ENCODE measurements at regions not wholly inside any gene's neighbourhood (a gene's known extent, or its start where the extent isn't known, plus 50 kb on each side); places are given as distances from the start of the nearest gene placed in this dataset.

DNA sequence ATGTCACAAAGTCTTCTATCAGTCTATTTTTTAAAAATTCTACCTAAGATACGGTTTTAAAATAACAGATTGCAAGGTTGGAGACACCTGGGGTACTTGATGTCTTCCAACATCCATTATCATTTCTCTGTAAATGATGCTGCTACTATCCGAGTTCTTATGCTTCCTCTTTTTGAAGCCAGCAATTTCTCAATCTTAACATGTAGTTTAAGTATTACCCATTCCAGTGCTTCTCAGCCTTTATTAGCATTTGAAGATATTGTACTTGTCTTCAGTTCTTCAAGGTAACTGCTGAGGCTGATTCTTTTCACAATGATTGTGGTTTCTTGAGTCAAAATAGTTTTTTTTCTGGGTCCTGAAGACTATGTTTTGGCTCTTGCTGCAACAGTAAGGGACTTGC lies 96.4 kb upstream of the SELENOP start:
- no peak overlapping the region for H3K27ac ChIP-seq
- no peaks in the 10 kb centered on the region for H3K79me2 ChIP-seq
- H3K4me3 ChIP-seq (ENCODE audit: low read depth, low read length) = peak overlapping the region; percentile 82
- peak overlapping the region; percentile 77 for H2AFZ ChIP-seq
- no peaks in the 10 kb centered on the region for H3K36me3 ChIP-seq (ENCODE audit: control insufficient read depth, insufficient read depth, low read length)
- H3K9me3 ChIP-seq (ENCODE audit: control insufficient read depth, low read length) = no peaks in the 10 kb centered on the region
- no peaks in the 10 kb centered on the region for H3K27me3 ChIP-seq (ENCODE audit: control insufficient read depth, insufficient read depth, low read length)
- H3K4me2 ChIP-seq (ENCODE audit: low read length) = peak overlapping the region; percentile 96
- no peak overlapping the region for H3K9ac ChIP-seq
- no peak for TF ChIP-seq CTCF (IDR thresholded peaks at IDR 0.05)
- H3K4me1 ChIP-seq = no peaks in the 10 kb centered on the region

GRCh38 chr5:42905827-42906226 lies 94.1 kb upstream of the SELENOP start:
- H3K4me3 ChIP-seq (ENCODE audit: low read depth, low read length) = no peak overlapping the region
- no peak overlapping the region for H3K9ac ChIP-seq
- H3K27ac ChIP-seq = no peak overlapping the region
- H3K79me2 ChIP-seq = no peaks in the 10 kb centered on the region
- H3K4me1 ChIP-seq = no peaks in the 10 kb centered on the region
- no peaks in the 10 kb centered on the region for H3K9me3 ChIP-seq (ENCODE audit: control insufficient read depth, low read length)
- TF ChIP-seq CTCF (IDR thresholded peaks at IDR 0.05) = no peak
- no peaks in the 10 kb centered on the region for H3K27me3 ChIP-seq (ENCODE audit: control insufficient read depth, insufficient read depth, low read length)
- no peak overlapping the region for H3K4me2 ChIP-seq (ENCODE audit: low read length)
- H3K36me3 ChIP-seq (ENCODE audit: control insufficient read depth, insufficient read depth, low read length) = no peaks in the 10 kb centered on the region
- H2AFZ ChIP-seq = no peak overlapping the region

- Histone ChIP-seq H3K27me3 (ENCODE audit: control insufficient read depth, insufficient read depth, low read length) (no peaks in the 10 kb centered on the region), H3K79me2 (no peaks in the 10 kb centered on the region), H3K4me3 (ENCODE audit: low read depth, low read length) (no peak overlapping the region), H3K9me3 (ENCODE audit: control insufficient read depth, low read length) (no peaks in the 10 kb centered on the region), H3K9ac (no peak overlapping the region), H3K4me2 (ENCODE audit: low read length) (no peak overlapping the region), H3K36me3 (ENCODE audit: control insufficient read depth, insufficient read depth, low read length) (no peaks in the 10 kb centered on the region), H3K4me1 (no peaks in the 10 kb centered on the region), H3K27ac (no peak overlapping the region), H2AFZ (no peak overlapping the region)
- TF ChIP-seq CTCF (IDR thresholded peaks at IDR 0.05) = no peak
Measured at GRCh38 chr5:42900734-42901133, 89.0 kb upstream of the SELENOP start.

- Histone ChIP-seq H3K4me2 (ENCODE audit: low read length) (no peak overlapping the region), H3K36me3 (ENCODE audit: control insufficient read depth, insufficient read depth, low read length) (no peaks in the 10 kb centered on the region), H3K9ac (no peak overlapping the region), H3K27me3 (ENCODE audit: control insufficient read depth, insufficient read depth, low read length) (no peaks in the 10 kb centered on the region), H3K4me3 (ENCODE audit: low read depth, low read length) (no peak overlapping the region), H3K79me2 (no peaks in the 10 kb centered on the region), H3K4me1 (no peaks in the 10 kb centered on the region), H2AFZ (no peak overlapping the region), H3K27ac (no peak overlapping the region), H3K9me3 (ENCODE audit: control insufficient read depth, low read length) (no peaks in the 10 kb centered on the region)
- no peak for TF ChIP-seq CTCF (IDR thresholded peaks at IDR 0.05)
Measured at GRCh38 chr5:42898760-42899159, 87.1 kb upstream of the SELENOP start.

GRCh38 chr5:42896523-42896922 lies 84.8 kb upstream of the SELENOP start:
- H3K36me3 ChIP-seq (ENCODE audit: control insufficient read depth, insufficient read depth, low read length) = no peaks in the 10 kb centered on the region
- no peaks in the 10 kb centered on the region for H3K79me2 ChIP-seq
- no peaks in the 10 kb centered on the region for H3K27me3 ChIP-seq (ENCODE audit: control insufficient read depth, insufficient read depth, low read length)
- H3K9me3 ChIP-seq (ENCODE audit: control insufficient read depth, low read length) = no peaks in the 10 kb centered on the region
- TF ChIP-seq CTCF (IDR thresholded peaks at IDR 0.05) = no peak
- H3K4me3 ChIP-seq (ENCODE audit: low read depth, low read length) = no peak overlapping the region
- H2AFZ ChIP-seq = no peak overlapping the region
- H3K27ac ChIP-seq = no peak overlapping the region
- H3K9ac ChIP-seq = no peak overlapping the region
- no peak overlapping the region for H3K4me2 ChIP-seq (ENCODE audit: low read length)
- no peaks in the 10 kb centered on the region for H3K4me1 ChIP-seq
